ENCODE measurements at regions not wholly inside any gene's neighbourhood (a gene's known extent, or its start where the extent isn't known, plus 50 kb on each side); places are given as distances from the start of the nearest gene placed in this dataset.
"Not testable (repeated sequence)": the region's sequence is repeated elsewhere in the genome, so short reads cannot be mapped to it uniquely, and the experiment has no call there.

DNA sequence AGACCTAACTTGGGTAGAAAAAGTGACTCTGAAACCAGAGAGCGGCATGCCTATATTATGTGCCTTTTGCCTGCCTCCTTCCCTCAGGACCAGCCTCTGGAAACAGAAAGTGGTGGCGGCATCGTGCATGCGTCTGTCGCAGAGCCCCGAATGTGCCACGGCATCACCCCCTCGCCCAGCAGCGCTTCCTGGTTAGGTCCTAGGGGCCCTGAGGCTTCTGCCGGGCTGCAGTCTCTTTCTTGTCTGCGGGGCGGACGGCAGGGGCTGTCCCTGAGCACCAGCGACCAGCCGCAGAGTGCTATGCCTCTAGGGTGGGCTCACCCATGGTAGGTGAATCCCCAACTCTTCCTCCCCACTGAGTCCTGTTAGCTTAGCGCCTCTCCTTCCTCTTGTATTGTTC is 68.7 kb downstream of the VSIG4 start:
- H3K9me3 ChIP-seq = no peaks in the 10 kb centered on the region
- Mint-ChIP-seq H3K27ac (ENCODE audit: unreplicated experiment) (no peak overlapping the region), H3K9me3 (ENCODE audit: unreplicated experiment) (no peaks in the 10 kb centered on the region), H3K27me3 (ENCODE audit: insufficient read depth, unreplicated experiment) (peaks cover 6% of the 10 kb centered on the region), H3K4me1 (ENCODE audit: low read depth, unreplicated experiment) (no peaks in the 10 kb centered on the region), H3K36me3 (ENCODE audit: insufficient read depth, unreplicated experiment) (no peaks in the 10 kb centered on the region), H3K4me3 (ENCODE audit: unreplicated experiment) (no peak overlapping the region)
- no peaks in the 10 kb centered on the region for H3K4me1 ChIP-seq
- H3K4me3 ChIP-seq (ENCODE audit: low read depth, low read length) = no peak overlapping the region
- ChIA-PET POLR2A (no interaction called here), CTCF (no interaction called here)
- TF ChIP-seq, protein P1, sequence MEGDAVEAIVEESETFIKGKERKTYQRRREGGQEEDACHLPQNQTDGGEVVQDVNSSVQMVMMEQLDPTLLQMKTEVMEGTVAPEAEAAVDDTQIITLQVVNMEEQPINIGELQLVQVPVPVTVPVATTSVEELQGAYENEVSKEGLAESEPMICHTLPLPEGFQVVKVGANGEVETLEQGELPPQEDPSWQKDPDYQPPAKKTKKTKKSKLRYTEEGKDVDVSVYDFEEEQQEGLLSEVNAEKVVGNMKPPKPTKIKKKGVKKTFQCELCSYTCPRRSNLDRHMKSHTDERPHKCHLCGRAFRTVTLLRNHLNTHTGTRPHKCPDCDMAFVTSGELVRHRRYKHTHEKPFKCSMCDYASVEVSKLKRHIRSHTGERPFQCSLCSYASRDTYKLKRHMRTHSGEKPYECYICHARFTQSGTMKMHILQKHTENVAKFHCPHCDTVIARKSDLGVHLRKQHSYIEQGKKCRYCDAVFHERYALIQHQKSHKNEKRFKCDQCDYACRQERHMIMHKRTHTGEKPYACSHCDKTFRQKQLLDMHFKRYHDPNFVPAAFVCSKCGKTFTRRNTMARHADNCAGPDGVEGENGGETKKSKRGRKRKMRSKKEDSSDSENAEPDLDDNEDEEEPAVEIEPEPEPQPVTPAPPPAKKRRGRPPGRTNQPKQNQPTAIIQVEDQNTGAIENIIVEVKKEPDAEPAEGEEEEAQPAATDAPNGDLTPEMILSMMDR (IDR thresholded peaks at IDR 0.05; ENCODE audit: insufficient read depth in 1 of 2, low read depth in 1 of 2, low read length in 1 of 2, severe bottlenecking in 1 of 2, unreplicated experiment in 1 of 2) = no peak
- DNase-seq = no peak
- no peaks in the 10 kb centered on the region for H3K27me3 ChIP-seq (replicated peaks; ENCODE audit: control insufficient read depth, insufficient read depth, low read length)
- intact Hi-C loops (cut with micrococcal nuclease; ENCODE audit: unreplicated experiment) = no loop called here
- BruUV-seq (replicated peaks) = no TSS peak
- no peaks in the 10 kb centered on the region for H3K36me3 ChIP-seq (ENCODE audit: control insufficient read depth, insufficient read depth, low read length)

DNA sequence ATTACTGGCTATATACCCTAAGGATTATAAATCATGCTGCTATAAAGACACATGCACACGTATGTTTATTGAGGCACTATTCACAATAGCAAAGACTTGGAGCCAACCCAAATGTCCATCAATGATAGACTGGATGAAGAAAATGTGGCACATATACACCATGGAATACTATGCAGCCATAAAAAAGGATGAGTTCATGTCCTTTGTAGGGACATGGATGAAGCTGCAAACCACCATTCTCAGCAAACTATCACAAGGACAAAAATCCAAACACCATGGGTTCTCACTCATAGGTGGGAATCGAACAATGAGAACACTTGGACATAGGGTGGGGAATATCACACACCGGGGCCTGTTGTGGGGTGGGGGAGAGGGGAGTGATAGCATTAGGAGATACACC is 72.7 kb downstream of the VSIG4 start:
- H3K9me3 Mint-ChIP-seq (ENCODE audit: unreplicated experiment); H3K27me3 Mint-ChIP-seq (ENCODE audit: insufficient read depth, unreplicated experiment): not testable (repeated sequence)

DNA sequence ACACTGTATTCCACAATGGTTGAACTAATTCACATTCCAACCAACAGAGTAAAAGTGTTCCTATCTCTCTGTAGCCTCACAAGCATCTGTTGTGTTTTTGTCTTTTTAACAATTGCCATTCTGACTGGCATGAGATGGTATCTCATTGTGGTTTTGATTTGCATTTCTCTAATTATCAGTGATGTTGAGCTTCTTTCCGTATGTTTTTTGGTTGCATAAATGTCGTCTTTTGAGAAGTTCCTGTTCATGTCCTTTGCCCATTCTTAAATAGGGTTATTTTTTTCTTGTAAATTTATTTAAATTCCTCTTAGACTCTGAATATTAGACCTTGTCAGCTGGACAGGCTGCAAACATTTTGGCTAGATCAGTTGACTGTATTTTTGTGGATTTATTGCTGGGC is 78.2 kb downstream of the VSIG4 start:
- H3K9me3 Mint-ChIP-seq (ENCODE audit: unreplicated experiment) = no peaks in the 10 kb centered on the region
- no TSS peak for BruUV-seq (replicated peaks)
- TF ChIP-seq, protein P1 (IDR thresholded peaks at IDR 0.05; ENCODE audit: insufficient read depth in 1 of 2, low read depth in 1 of 2, low read length in 1 of 2, severe bottlenecking in 1 of 2, unreplicated experiment in 1 of 2) = no peak
- no peaks in the 10 kb centered on the region for H3K27me3 ChIP-seq (replicated peaks; ENCODE audit: control insufficient read depth, insufficient read depth, low read length)
- no peak overlapping the region for H3K4me3 Mint-ChIP-seq (ENCODE audit: unreplicated experiment)
- H3K4me1 ChIP-seq = no peaks in the 10 kb centered on the region
- no peak overlapping the region for H3K4me3 ChIP-seq (ENCODE audit: low read depth, low read length)
- intact Hi-C loops (cut with micrococcal nuclease; ENCODE audit: unreplicated experiment) = no loop called here
- H3K27ac Mint-ChIP-seq (ENCODE audit: unreplicated experiment) = no peak overlapping the region
- no peak for DNase-seq
- no peaks in the 10 kb centered on the region for H3K36me3 ChIP-seq (ENCODE audit: control insufficient read depth, insufficient read depth, low read length)
- ChIA-PET POLR2A (no interaction called here), CTCF (no interaction called here)
- H3K27me3 Mint-ChIP-seq (ENCODE audit: insufficient read depth, unreplicated experiment) = no peaks in the 10 kb centered on the region
- no peaks in the 10 kb centered on the region for H3K36me3 Mint-ChIP-seq (ENCODE audit: insufficient read depth, unreplicated experiment)
- no peaks in the 10 kb centered on the region for H3K4me1 Mint-ChIP-seq (ENCODE audit: low read depth, unreplicated experiment)
- no peaks in the 10 kb centered on the region for H3K9me3 ChIP-seq

More for the DNA sequence above, 72.7 kb downstream of the VSIG4 start:
- intact Hi-C loops (cut with micrococcal nuclease; ENCODE audit: unreplicated experiment); H3K4me1 ChIP-seq; BruUV-seq (replicated peaks); H3K27me3 ChIP-seq (replicated peaks; ENCODE audit: control insufficient read depth, insufficient read depth, low read length); CTCF ChIA-PET; H3K4me3 ChIP-seq (ENCODE audit: low read depth, low read length); H3K36me3 Mint-ChIP-seq (ENCODE audit: insufficient read depth, unreplicated experiment); DNase-seq; H3K4me3 Mint-ChIP-seq (ENCODE audit: unreplicated experiment); H3K36me3 ChIP-seq (ENCODE audit: control insufficient read depth, insufficient read depth, low read length); POLR2A ChIA-PET; H3K9me3 ChIP-seq; H3K4me1 Mint-ChIP-seq (ENCODE audit: low read depth, unreplicated experiment); H3K27ac Mint-ChIP-seq (ENCODE audit: unreplicated experiment): not testable (repeated sequence)

DNA sequence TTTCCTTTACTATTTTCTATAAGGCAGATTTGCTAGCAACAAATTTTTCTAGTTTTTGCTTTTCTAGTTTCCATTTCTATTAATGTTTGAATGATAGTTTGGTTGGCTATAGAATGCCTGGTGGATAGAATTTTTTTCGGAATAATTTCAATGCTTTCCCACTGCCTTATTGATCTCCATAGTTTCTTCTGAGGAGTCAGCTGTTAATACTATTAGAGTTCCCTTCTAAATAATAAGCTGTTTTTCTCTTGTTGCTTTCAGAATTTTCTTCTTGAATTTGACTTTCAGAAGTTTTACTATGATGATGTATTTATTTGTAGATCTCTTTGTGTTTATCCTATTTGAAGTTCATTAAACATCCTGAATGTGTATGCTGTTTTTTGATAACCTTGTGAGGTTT is 91.8 kb downstream of the VSIG4 start:
- DNase-seq = no peak
- intact Hi-C loops (cut with micrococcal nuclease; ENCODE audit: unreplicated experiment) = no loop called here
- Histone ChIP-seq H3K4me1 (no peaks in the 10 kb centered on the region), H3K4me3 (ENCODE audit: low read depth, low read length) (no peak overlapping the region), H3K9me3 (no peaks in the 10 kb centered on the region), H3K36me3 (ENCODE audit: control insufficient read depth, insufficient read depth, low read length) (no peaks in the 10 kb centered on the region), H3K27me3 (replicated peaks; ENCODE audit: control insufficient read depth, insufficient read depth, low read length) (no peaks in the 10 kb centered on the region)
- ChIA-PET POLR2A (no interaction called here), CTCF (no interaction called here)
- Mint-ChIP-seq H3K4me1 (ENCODE audit: low read depth, unreplicated experiment) (no peaks in the 10 kb centered on the region), H3K36me3 (ENCODE audit: insufficient read depth, unreplicated experiment) (no peaks in the 10 kb centered on the region), H3K27me3 (ENCODE audit: insufficient read depth, unreplicated experiment) (peaks cover 2% of the 10 kb centered on the region), H3K4me3 (ENCODE audit: unreplicated experiment) (no peak overlapping the region), H3K9me3 (ENCODE audit: unreplicated experiment) (no peaks in the 10 kb centered on the region), H3K27ac (ENCODE audit: unreplicated experiment) (no peak overlapping the region)
- no TSS peak for BruUV-seq (replicated peaks)
- TF ChIP-seq, protein P1 (IDR thresholded peaks at IDR 0.05; ENCODE audit: insufficient read depth in 1 of 2, low read depth in 1 of 2, low read length in 1 of 2, severe bottlenecking in 1 of 2, unreplicated experiment in 1 of 2) = no peak
